ENCODE measurements at regions not wholly inside any gene's neighbourhood (a gene's known extent, or its start where the extent isn't known, plus 50 kb on each side); places are given as distances from the start of the nearest gene placed in this dataset.

GRCh38 chr13:81117416-81117815 lies 776.5 kb upstream of the SPRY2 start:
- TF ChIP-seq CTCF (IDR thresholded peaks at IDR 0.05; ENCODE audit: extremely low read depth in 1 of 2, insufficient read depth in 1 of 2, low read depth in 1 of 2, low read length in 2 of 2) (no peak), EZH2 (IDR thresholded peaks at IDR 0.05; ENCODE audit: borderline replicate concordance, low read depth, low read length, severe bottlenecking) (no peak), JUN (IDR thresholded peaks at IDR 0.05; ENCODE audit: borderline replicate concordance, insufficient read depth, insufficient read length, low read depth) (no peak), POLR2A (IDR thresholded peaks at IDR 0.05; ENCODE audit: low read depth, low read length) (no peak), POLR2AphosphoS5 (IDR thresholded peaks at IDR 0.05; ENCODE audit: insufficient read depth, low read depth, low read length) (no peak), FOS (IDR thresholded peaks at IDR 0.05; ENCODE audit: borderline replicate concordance, insufficient read depth, low read length) (no peak)

Measured in endothelial cell of umbilical vein (primary cell).